Right lobe of liver (tissue), 4 donors: ENCODE measurements at regions not wholly inside any gene's neighbourhood (a gene's known extent, or its start where the extent isn't known, plus 50 kb on each side); places are given as distances from the start of the nearest gene placed in this dataset.
A peak's percentile ranks its signal among the peaks of the same experiment; 100 is the strongest.

Experiments used
- POLR2A ChIP-seq: fragments of 450-650 bp; IDR thresholded peaks from one replicate; pipeline ENCODE4 v1.6.1; 2017; ENCODE audit warnings: antibody characterized with exemption, mild to moderate bottlenecking
- TF ChIP-seq, protein P1 (sequence below), 4 donors: fragments of 200-600 bp in 3 of 4; fragments of 450-650 bp in 1 of 4; IDR thresholded peaks; one replicate each; pipeline versions ENCODE4 v1.5.1 to v1.8.0; 2016 to 2022; ENCODE audit warnings: antibody characterized with exemption in 4 of 4, mild to moderate bottlenecking in 2 of 4
- donor health status: DM: no; HTN: no; CAD: no.
- donor health status: DM: no; HTN: no; CAD: no.
- donor health status: DM: no; HTN: yes; CAD: no.

DNA sequence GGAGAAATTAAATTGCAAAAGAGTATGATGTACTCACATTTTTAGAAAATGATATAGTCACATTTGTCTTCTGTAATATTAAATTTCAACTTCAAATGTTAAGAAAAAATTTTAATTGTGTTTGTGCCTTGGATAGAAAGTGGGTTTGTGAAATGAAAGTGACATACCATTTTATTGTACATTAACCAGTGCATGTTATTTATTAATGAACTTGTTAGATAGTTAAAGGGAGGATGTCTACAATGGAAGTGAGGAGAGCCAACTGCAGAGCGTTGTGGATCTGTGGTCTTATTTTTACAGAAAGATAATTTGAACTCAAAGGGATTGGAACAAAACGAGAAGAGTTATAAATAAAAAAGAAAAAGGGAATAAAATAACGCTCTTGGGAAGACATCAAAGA is 291.7 kb downstream of the ARL4A start:
- TF ChIP-seq, protein P1, sequence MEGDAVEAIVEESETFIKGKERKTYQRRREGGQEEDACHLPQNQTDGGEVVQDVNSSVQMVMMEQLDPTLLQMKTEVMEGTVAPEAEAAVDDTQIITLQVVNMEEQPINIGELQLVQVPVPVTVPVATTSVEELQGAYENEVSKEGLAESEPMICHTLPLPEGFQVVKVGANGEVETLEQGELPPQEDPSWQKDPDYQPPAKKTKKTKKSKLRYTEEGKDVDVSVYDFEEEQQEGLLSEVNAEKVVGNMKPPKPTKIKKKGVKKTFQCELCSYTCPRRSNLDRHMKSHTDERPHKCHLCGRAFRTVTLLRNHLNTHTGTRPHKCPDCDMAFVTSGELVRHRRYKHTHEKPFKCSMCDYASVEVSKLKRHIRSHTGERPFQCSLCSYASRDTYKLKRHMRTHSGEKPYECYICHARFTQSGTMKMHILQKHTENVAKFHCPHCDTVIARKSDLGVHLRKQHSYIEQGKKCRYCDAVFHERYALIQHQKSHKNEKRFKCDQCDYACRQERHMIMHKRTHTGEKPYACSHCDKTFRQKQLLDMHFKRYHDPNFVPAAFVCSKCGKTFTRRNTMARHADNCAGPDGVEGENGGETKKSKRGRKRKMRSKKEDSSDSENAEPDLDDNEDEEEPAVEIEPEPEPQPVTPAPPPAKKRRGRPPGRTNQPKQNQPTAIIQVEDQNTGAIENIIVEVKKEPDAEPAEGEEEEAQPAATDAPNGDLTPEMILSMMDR (IDR thresholded peaks at IDR 0.05), result no peak
- peak; percentile 49 for TF ChIP-seq POLR2A
